BJ (cell line): ENCODE measurements at regions not wholly inside any gene's neighbourhood (a gene's known extent, or its start where the extent isn't known, plus 50 kb on each side); places are given as distances from the start of the nearest gene placed in this dataset.

ENCODE experiments used
- CTCF ChIA-PET: fragments of 350-600 bp; formaldehyde crosslinking; extraction: SDS; loops from one replicate; lab custom pipeline; 2021; ENCODE audit warnings: antibody characterized with exemption, inconsistent platforms; lab: Yijun Ruan, JAX
- POLR2A ChIA-PET: fragments of 300-600 bp; sonication (Branson Sonifier 250); formaldehyde crosslinking; extraction: SDS; loops from one replicate; lab custom pipeline; 2021; ENCODE audit warnings: antibody characterized with exemption; lab: Charles Lee
- DNase-seq: peaks from one replicate; pipeline ENCODE4 v3.0.0-alpha.2; 2011; ENCODE audit warnings: low read depth
- H3K27me3 ChIP-seq: 2 replicates; pipeline ENCODE4 v1.6.0; 2011; ENCODE audit warnings: low read length; ENCODE audit not compliant: control insufficient read depth, insufficient read depth
- H3K36me3 ChIP-seq: 2 replicates; pipeline ENCODE4 v1.5.1; 2011; ENCODE audit warnings: low read length; ENCODE audit not compliant: control insufficient read depth, insufficient read depth
- H3K4me3 ChIP-seq: 2 replicates; pipeline ENCODE4 v1.5.1; 2011; ENCODE audit warnings: low read depth, mild to moderate bottlenecking, control low read depth, low read length
- CTCF ChIP-seq: IDR thresholded peaks from 2 replicates; pipeline ENCODE4 v1.5.1; 2011; ENCODE audit warnings: low read depth, mild to moderate bottlenecking, control low read depth, inconsistent platforms, low read length, moderate library complexity; ENCODE audit not compliant: insufficient read depth

DNA sequence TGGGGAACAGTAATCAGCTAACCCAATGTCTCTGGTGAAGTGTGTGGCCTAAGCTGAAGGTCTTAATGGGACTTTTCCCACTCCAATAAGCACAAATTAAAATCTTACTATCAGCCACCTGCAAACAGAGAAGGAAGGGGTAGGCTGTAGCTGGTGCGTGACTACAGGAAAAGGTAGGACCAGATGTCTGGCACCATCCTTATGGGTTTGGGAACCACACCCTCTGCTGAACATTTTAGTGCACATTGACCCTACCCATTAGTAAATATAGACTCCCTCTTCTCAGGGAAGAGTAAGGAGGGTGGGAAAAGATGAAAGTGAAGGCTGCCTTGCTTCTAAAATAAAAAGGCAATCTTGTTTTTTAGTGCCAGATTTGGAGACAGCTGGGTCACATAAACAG is 602.8 kb downstream of the FAT4 start:
- ChIA-PET POLR2A (no interaction called here), CTCF (no interaction called here)
- no peak for DNase-seq
- TF ChIP-seq CTCF, result no peak
- Histone ChIP-seq H3K27me3 (no peaks in the 10 kb centered on the region), H3K4me3 (no peak overlapping the region), H3K36me3 (no peaks in the 10 kb centered on the region)

- no peaks in the 10 kb centered on the region for H3K27me3 ChIP-seq
- no peaks in the 10 kb centered on the region for H3K36me3 ChIP-seq
- no peak for TF ChIP-seq CTCF
- DNase-seq, result no peak
- POLR2A ChIA-PET, result no interaction called here
- CTCF ChIA-PET, result no interaction called here
- H3K4me3 ChIP-seq, result no peak overlapping the region
These were observed 613.9 kb downstream of the FAT4 start for GRCh38 chr4:125928652-125929051.

- H3K27me3 ChIP-seq, result no peaks in the 10 kb centered on the region
- no peaks in the 10 kb centered on the region for H3K36me3 ChIP-seq
- CTCF ChIA-PET, result no interaction called here
- DNase-seq, result peak; percentile 18
- no peak for TF ChIP-seq CTCF
- POLR2A ChIA-PET, result no interaction called here
- no peak overlapping the region for H3K4me3 ChIP-seq
These were observed 623.8 kb downstream of the FAT4 start for GRCh38 chr4:125938541-125938940.

DNA sequence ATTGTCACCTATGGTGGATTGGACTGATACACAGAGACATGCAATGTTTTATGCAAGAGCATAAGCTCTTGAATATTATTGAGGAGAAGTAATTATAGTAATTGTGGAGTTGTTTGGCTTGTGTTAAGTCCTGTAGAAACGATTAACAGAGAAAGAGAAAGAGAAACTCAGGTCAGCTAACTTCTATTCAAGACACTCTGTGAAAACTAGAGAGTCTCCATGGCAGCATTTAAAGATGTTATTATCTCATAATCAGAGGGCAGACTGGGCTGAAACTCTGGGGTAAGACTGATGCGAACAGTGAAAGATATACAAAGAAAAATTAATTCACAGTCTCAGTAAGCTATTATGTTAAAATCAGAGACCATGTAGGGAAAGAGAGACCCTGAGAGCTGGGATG is 625.7 kb downstream of the FAT4 start:
- no peaks in the 10 kb centered on the region for H3K36me3 ChIP-seq
- ChIA-PET CTCF (no interaction called here), POLR2A (no interaction called here)
- no peak for DNase-seq
- no peaks in the 10 kb centered on the region for H3K27me3 ChIP-seq
- TF ChIP-seq CTCF, result no peak
- no peak overlapping the region for H3K4me3 ChIP-seq

DNA sequence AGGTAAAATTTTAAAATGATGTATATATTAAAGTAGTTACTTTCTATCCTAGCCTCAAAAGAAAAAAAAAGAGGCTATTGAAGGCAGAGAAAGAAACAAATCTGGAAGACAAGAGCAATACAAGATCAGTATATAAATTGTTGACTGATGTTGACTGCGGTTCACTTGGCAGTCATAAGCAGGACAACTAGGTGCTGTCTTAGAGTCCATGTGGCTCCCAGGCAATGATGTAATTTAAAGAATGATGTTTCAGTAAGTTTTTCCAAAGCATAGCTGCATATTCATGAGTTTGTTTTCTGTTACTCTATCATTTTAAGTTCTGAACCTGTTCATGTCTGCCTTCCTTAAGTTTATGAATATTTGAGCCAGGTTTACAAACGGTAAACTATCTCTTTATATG is 630.2 kb downstream of the FAT4 start:
- no peak overlapping the region for H3K4me3 ChIP-seq

More for the DNA sequence above, 630.2 kb downstream of the FAT4 start:
- DNase-seq, result no peak
- POLR2A ChIA-PET, result no interaction called here
- no peak for TF ChIP-seq CTCF
- no peaks in the 10 kb centered on the region for H3K36me3 ChIP-seq
- no peaks in the 10 kb centered on the region for H3K27me3 ChIP-seq
- CTCF ChIA-PET, result no interaction called here
